Jurkat, Clone E6-1 (cell line): ENCODE measurements at regions not wholly inside any gene's neighbourhood (a gene's known extent, or its start where the extent isn't known, plus 50 kb on each side); places are given as distances from the start of the nearest gene placed in this dataset.
A peak's percentile ranks its signal among the peaks of the same experiment; 100 is the strongest.
"Not testable (repeated sequence)": the region's sequence is repeated elsewhere in the genome, so short reads cannot be mapped to it uniquely, and the experiment has no call there.

Source experiments
- DNase-seq: peaks from one replicate; pipeline ENCODE4 v3.0.0-alpha.2; 2011; ENCODE audit warnings: low read depth, low spot score
- H3K4me3 ChIP-seq: 2 replicates; pipeline ENCODE4 v1.5.1; 2011; ENCODE audit warnings: mild to moderate bottlenecking, low read length, control low read depth, moderate library complexity

DNA sequence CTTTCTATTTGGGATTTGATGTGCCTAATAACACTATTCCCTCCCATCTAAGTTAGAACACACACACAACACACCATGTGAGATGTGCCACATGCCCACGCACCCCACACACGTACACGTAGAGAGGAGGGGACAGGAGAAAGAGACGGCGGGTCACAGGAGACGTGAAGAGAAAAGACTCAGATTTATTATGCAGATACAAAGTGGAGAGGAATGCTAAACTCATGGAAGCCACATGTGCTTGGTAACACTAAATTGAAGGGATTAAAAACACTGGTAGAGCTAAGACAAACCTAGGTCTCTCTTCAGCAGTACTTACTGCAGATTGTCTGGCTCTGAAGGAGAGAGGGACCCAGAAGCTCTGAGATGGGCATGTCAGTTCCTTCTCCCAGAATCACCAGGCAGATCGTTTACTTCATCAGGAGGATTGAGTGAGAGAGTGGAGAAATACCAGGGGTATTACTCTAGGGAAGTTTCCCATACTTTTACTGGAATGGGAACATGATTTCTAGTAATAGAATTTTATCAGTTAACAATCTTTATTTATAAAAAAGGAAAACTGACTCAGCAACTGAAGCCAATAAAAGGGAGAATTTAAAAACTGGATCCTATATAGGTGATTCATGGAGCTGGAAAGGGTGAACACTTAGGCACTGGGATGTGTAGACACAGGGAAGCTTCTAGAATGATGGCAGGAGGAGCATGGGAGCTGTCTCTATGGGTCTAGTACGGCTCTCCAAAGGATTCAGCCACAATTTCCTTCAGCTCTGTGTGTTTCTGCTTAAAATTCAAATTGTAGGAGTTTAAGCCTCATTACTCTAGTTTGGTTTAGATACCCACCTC lies 139.4 kb downstream of the MACIR start:
- DNase-seq: no peak
- H3K4me3 ChIP-seq: no peak overlapping the region

DNA sequence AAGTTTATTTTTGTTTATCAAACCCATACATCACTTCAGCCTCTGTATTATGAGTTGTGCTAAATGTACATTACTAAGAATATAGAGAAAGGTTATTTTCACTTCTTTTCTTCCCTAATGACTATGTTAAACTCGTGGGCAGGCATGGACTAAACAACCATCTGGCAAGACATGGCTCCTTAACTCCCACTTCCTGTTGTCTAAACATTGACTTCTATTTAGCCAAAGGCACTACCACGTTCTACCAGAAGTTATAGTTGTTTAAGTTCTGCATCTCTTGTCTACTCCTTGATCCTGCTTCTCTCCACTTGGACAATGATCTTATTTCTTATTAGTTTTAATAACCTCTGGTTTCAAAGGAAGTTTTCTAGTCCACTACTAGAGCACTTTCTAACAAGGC lies 136.1 kb downstream of the MACIR start:
- no peak for DNase-seq
- H3K4me3 ChIP-seq: no peak overlapping the region

DNA sequence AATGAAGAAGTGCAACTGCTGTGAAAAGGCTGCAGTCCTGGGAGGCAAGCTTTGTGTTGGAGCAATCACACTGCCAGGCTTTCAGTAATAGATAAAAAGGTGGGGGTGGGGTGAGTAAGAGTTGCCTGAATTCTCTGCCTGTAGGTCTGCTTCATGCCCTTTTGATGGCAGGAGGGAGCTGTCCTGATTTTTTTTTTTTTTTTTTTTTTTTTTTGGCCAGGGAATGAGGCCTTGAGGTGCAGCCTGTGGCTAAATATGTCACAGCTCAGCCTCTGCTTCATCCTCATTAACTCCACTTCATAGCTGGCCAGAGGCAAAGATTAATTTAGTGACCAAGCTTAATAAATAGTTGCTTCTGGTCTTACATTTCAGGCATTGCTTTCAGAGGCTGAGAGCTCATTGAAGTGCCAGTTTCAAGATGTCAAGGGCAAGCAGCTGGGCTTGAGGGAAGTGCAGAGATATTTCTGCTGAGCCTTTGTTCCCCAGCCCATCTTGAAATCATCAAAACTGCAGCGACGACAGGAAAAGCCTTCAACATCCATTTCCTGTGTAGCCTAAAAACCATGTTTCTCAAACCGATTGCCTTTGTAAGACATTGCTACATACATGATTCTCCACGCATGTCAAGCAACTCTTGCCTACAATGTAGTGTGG lies 134.7 kb downstream of the MACIR start:
- no peak overlapping the region for H3K4me3 ChIP-seq
- DNase-seq: peak; percentile 69

DNA sequence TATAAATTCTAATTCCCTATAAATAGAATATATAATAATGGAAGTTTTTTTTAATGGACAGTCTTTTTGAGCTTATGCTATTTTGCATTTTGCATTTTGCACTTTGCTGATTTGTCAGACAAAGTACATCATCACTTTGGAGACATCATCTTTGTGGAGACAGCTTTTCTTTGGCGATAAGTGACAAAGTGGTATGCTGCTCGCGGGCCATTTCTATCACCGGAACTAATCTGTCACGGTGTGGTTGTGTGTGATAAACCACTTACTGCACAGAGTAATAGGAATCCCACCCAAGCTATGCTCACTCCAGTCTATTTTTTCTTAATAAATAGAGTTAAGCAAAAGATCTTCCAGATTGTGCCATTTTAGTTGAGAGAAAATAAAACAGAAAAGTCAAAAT lies 133.1 kb downstream of the MACIR start:
- no peak overlapping the region for H3K4me3 ChIP-seq
- DNase-seq: no peak

DNA sequence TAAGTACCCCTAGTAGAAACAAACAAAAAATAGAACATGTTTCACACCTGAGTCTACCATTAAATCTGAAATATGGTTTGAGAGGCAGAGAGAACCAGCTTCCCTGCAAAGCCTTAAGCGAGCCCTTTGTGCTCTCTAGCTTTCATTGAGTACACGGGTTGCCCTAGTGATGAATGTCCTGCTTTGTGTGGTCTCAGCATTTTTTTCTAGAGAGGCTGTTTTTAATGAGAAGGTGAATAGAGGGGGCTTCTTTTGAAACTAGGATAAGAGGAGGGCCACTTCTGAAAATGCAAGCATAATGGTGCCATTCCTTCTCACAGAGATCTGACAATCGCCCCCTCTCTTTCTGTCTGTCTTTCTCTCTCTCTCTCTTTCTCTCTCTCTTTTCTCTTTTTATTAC lies 131.3 kb downstream of the MACIR start:
- no peak overlapping the region for H3K4me3 ChIP-seq
- no peak for DNase-seq

DNA sequence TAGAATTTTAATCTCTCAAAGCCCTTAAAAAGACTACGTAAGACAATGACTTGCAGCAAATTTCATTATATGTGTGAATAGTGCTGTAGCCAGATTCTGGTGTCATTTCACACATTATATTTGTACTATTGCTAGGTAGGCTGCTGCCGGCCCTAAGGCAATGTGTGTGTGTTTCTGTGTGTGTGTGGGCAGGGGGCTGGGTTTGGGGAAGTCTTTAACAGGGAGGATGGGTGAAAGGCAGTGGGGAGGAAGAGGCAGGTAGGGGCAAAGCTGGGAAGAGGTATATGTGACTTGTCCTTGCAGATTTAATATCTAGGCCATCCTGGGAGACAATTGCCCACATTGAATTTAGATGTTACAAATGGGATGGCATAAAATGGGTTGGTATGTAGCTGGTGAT lies 130.8 kb downstream of the MACIR start:
- H3K4me3 ChIP-seq: no peak overlapping the region
- DNase-seq: no peak

DNA sequence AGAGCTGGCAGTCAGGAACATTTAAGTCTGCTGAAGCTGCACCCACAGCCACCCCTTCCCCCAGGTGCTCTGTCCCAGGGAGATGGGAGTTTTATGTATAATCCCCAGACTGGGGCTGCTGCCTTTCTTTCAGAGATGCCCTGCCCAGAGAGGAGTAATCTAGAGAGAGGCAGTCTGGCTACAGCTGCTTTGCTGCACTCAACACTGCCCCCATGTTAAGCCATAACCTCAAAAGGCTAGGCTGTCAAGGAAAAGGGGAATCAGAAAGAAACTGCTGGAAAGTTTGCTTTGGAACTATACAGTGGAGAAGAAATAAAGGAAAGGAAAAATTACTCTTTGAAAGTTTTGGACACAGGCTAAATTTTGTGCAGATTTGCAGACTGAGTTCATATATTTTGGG lies 127.2 kb downstream of the MACIR start:
- DNase-seq: no peak
- H3K4me3 ChIP-seq: no peak overlapping the region

DNA sequence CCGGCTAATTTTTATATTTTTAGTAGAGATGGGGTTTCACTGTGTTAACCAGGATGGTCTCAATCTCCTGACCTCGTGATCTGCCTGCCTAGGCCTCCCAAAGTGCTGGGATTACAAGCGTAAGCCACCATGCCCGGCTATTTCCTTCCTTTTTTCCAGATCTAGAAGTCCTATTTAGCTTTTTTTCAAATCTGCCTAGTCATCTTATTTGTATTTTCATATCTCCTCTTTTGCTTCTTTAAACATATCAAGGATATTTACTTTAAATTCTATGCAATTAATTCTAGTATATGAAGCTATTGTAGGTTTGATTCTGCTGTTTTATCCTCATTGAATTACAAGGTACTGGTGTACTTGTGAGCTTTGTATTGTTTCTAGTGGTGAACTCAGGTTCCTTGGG lies 119.1 kb downstream of the MACIR start:
- DNase-seq, H3K4me3 ChIP-seq: not testable (repeated sequence)

DNA sequence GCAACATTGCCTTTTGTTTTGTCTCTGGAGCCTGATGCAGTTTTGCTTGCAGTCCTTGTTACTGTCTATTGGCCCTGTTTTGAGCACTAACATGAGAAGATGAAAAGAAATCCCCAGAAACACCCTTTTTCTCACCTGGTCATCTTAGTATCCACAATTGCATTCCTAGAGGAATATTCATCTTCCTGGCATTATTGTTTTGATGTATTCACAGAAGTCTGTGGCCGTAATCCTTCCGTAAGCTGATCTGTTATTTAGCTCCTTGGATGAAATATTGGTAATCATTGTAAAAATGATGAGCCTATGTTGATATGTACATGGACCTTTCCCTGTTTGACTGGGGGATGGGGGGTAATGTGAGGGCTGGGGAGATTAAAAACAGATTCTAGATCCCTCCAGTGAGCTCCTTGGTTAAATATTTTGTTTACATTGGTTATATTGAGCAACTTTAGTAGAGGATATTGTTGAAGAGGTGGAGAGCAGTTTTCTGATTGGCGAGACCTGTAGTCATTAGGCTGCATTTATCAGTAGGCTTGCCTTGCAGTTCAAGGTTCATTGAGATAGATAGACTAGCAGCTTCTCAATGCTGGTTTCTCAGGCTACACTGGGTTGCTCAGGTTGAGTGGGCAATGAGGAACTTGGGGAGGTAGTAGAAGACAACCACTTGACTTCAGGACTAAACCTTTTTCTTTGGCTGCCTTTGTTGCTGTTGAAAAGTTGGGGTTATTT lies 117.5 kb downstream of the MACIR start:
- no peak overlapping the region for H3K4me3 ChIP-seq
- no peak for DNase-seq

DNA sequence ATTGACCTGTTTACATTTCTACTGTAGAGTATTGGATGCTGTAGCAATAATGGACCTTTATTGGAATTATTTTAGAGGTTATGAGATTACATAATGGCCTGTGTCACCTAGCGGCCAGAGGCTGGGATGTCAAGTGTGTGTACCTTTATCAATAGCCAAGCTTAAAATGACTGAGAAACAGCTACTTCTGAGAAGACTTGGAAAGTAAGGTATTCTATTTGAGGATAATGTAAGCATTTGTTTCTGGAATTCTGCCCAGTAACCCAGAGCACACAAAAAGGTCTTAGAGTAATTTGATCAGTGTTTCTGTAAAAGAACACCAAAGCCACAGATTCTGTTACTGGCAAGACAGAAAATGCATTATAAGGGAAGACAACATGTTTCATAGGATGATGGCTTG lies 116.8 kb downstream of the MACIR start:
- no peak overlapping the region for H3K4me3 ChIP-seq
- no peak for DNase-seq

DNA sequence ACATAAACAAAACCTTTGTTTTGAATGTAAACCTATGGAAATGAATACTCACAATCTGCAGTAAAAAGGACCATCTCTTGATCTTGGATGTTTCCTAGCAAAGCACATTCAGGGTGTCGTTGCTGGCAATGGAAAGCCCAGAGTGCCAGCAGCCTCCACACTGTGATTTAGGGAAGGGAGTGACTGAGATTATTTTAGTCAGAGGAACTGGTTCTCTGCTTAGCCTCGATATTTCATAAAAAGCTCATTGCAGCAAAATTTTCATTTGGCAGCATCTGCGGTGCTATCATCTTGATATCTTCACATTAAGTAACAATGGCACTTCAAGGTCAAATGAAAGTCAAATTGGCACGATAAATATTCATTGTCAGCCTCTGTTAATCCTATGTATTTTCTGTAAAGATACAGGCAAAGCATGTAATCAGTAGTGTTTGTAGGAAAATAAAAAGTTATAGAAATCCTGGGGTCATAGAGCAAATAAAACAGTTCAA lies 116.0 kb downstream of the MACIR start:
- DNase-seq: no peak
- no peak overlapping the region for H3K4me3 ChIP-seq

DNA sequence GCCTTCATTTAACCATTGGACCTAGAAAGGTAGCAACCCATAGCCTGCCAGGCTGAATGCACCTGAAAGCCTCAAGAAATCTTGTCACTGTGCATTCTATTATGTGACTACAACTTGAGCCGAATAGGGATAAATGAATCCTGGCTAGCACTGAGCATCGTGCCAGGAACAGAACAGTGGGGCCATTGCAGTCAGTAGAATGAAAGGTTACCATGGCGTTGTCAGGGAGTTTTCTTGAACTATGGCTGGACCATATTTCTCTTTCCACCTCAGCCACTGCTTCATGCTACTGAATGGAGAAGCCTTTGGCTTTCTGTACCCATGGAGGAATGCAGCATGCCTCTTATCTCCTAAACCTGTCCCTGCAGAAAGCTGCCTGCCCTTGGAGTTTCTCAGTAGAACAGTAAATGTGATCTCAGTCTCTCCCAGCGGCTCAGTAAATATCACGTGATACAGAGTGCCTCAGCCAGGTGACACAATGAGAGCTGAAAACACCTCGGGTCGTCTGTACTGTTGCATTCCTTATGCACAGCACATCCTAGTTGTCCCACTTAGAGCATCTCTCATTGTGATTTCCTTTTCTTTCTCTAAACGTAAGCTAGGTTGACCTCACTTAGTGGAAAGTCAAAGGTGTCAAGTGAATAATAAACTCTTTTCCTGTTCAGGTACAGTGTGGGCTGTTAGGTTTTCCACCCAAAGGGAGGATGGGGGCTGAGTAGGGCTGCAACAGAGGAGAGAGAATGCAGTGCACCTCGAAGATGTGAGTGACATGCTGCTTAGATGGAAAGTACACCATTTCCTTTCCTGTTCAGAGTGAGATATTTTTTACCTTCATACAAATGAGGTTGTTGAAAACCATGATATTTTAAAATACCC lies 115.3 kb downstream of the MACIR start:
- no peak overlapping the region for H3K4me3 ChIP-seq
- DNase-seq: no peak

DNA sequence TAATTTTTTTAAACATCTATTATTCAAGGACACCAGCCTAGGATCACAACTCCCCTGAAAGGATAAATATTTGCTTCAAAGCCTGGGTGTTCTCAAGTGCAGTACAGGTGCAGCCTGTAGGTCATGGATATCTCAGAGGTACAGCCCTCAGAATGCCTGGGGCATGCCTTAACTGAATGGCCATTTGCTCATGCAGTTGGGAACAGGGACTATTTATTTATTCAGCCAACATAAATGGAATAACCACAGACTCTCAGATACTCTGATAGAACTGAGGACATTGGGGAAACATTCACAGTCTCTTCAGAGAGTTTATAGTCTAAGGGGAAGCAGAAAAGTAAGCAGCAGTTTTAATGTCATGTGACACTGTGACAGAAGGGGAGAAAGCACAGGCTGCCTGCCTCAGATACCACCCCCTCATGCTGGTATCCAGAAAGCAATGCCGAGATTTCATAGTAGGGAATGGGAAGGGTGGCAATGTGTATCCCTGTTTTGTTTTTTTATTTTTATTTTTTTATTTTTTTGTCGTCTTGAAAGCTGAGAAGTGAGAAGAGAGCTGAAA lies 112.6 kb downstream of the MACIR start:
- no peak for DNase-seq
- H3K4me3 ChIP-seq: no peak overlapping the region

DNA sequence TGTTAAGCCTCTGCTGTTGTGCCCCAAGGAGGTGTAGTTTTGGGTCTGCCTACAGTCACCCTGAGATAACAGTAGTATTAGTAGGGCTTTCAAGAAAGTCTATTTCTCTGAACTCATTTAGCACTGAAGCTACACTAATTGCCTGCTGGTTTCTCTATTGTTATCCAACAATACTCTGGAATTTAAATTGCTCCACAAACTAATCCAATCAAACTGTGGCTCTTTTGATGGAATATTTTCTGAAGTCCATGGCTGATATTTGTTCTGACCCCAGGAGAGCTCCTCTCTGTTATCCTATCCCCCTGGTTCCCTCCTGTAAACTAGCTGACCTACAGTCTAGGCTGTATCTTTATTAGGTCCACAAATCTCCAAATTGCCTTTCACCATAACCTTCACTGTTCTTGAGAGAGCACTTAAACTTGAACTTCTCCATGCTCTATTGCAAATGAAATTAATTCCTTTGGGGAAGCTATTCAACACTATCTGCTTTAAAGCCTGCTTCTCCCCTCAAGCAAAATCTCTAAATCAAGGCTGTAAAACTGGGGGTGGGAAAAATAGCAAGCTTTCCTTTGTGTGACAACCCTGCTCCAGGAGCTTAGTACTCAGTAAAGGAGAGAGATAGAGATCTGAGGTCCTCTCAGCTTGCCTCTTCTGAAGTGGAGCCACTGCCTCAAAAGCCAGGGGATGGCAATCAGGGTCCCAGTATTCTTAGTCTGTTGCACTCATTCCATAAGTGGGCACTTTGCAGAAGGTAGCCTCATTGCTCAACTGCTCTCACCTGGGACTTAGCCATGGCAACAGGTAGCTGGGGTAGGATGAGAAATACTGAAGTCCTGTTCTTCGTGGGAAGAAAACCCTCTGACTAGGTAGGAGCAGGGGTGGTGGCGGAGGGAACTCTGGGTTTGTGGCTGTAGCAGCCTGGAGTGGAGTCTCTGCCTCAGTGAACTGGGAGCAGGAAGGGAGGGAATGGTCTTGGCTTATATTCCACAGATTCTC lies 110.9 kb downstream of the MACIR start:
- DNase-seq: no peak

DNA sequence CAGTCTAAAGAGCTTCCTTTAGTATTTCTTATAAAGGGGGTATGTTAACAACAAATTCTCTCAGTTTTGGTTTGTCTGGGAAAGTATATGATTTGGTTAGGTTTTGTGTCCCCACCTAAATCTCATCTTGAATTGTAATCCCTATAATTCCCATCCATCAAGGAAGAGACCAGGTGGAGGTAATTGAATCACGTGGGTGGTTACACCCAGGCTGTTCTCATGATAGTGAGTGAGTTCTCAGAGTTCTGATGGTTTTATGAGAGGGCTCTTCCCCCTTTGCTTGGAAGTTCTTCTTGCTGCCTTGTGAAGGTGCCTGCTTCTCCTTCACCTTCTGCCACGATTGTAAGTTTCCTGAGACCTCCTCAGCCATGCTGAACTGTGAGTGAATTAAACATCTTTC lies 109.1 kb downstream of the MACIR start:
- no peak for DNase-seq
- no peak overlapping the region for H3K4me3 ChIP-seq

More for the DNA sequence above, 110.9 kb downstream of the MACIR start:
- no peak overlapping the region for H3K4me3 ChIP-seq

DNA sequence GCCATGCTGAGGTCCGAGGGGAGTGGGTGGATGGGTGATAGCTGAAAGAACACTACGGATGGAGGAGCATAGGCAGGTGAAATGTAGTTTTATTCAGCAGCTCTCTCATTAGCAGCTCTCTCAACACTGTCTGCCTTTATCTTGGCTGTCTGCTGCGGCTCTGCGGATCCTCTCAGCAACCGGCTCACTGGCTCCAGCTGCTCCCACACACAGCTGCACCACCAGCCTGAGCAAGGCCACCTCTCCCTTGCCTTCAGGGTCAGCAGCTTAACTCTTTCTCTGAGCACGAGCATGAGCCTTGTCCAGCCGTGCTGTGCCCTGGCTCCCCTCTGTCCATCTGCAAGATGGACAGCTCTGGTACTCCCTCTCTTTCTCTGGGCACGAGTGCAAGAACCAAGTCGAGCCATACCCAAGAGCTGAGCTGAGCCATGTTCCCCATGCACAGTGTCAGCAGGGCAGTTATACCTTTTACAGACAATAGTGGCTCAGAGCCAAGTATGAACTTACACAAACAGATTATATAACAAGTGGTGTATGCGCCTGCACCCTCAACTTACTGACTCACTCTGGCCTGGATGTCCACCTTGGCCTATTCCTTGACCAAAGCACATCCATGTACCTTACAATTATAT lies 108.5 kb downstream of the MACIR start:
- DNase-seq: no peak
- H3K4me3 ChIP-seq: no peak overlapping the region

DNA sequence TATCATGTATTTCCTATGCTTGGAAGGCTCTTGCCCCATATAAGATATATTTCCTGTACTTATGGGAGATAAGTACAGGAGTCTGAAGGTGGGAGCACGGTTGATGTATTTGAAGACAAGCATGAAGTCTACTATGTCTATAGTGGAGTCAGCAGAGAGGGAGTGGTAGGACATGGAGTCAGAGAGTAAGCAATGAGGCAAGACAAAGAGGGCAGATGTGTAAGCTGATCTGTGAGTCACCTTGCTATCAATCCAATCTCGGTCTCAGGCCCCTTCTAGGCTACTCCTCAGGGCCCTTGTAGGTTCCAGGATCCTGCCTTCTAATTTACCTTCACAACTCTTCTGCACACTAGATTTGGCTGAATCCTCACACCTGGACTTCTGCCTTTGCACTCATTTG lies 105.5 kb downstream of the MACIR start:
- DNase-seq: no peak

More for the DNA sequence above, 105.5 kb downstream of the MACIR start:
- H3K4me3 ChIP-seq: no peak overlapping the region
